Activated naive CD8-positive, alpha-beta T cell treated with anti-CD3 and anti-CD28 coated beads for 36 hours (primary cell): ENCODE measurements at regions not wholly inside any gene's neighbourhood (a gene's known extent, or its start where the extent isn't known, plus 50 kb on each side); places are given as distances from the start of the nearest gene placed in this dataset.

Source experiments
- DNase-seq: peaks from one replicate; pipeline ENCODE4 v3.0.0; 2021
- H3K27ac Mint-ChIP-seq: one replicate; pipeline ENCODE4 v1.8.0; 2022; ENCODE audit warnings: mild to moderate bottlenecking, moderate library complexity, mixed read lengths
- H3K27me3 Mint-ChIP-seq: one replicate; pipeline ENCODE4 v1.8.0; 2022; ENCODE audit warnings: mild to moderate bottlenecking, mixed read lengths
- H3K36me3 Mint-ChIP-seq: one replicate; pipeline ENCODE4 v1.8.0; 2021; ENCODE audit warnings: mild to moderate bottlenecking, mixed read lengths
- H3K4me1 Mint-ChIP-seq: one replicate; pipeline ENCODE4 v1.8.0; 2021; ENCODE audit warnings: mixed read lengths
- H3K4me3 Mint-ChIP-seq: one replicate; pipeline ENCODE4 v1.8.0; 2022; ENCODE audit warnings: mild to moderate bottlenecking, moderate library complexity, mixed read lengths
- H3K9me3 Mint-ChIP-seq: one replicate; pipeline ENCODE4 v1.8.0; 2022; ENCODE audit warnings: mixed read lengths

DNA sequence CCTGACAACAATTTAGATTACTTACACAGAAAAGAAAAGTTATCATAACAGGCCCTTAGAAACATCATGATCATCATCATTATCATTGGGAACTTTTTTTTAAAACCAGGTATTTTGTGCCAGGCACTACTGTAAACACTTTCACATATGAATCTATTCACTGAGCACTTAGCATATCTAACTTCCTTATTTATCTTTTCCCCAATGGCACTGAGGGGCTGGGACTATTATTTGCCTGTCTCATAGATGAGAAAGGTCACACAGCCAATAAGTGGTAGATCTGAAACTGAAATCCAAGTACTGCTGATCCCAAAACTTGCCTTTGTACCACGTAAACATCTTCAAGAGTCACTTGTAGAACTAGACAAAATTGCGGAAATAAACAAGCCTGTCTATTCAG is 184.2 kb upstream of the RBPJ start:
- no peaks in the 10 kb centered on the region for H3K27me3 Mint-ChIP-seq
- no peak overlapping the region for H3K27ac Mint-ChIP-seq

GRCh38 chr4:26137288-26137687 is 183.5 kb upstream of the RBPJ start:
- peaks cover 1% of the 10 kb centered on the region for H3K36me3 Mint-ChIP-seq
- H3K27me3 Mint-ChIP-seq = no peaks in the 10 kb centered on the region
- H3K9me3 Mint-ChIP-seq = no peaks in the 10 kb centered on the region
- H3K4me3 Mint-ChIP-seq = no peak overlapping the region
- DNase-seq = no peak
- H3K4me1 Mint-ChIP-seq = peaks cover 15% of the 10 kb centered on the region
- H3K27ac Mint-ChIP-seq = no peak overlapping the region

More for the DNA sequence above, 184.2 kb upstream of the RBPJ start:
- Mint-ChIP-seq H3K4me1 (peaks cover 21% of the 10 kb centered on the region), H3K9me3 (no peaks in the 10 kb centered on the region), H3K36me3 (peaks cover 1% of the 10 kb centered on the region), H3K4me3 (no peak overlapping the region)
- no peak for DNase-seq

- no peak for DNase-seq
- Mint-ChIP-seq H3K9me3 (no peaks in the 10 kb centered on the region), H3K4me1 (no peaks in the 10 kb centered on the region), H3K27me3 (no peaks in the 10 kb centered on the region), H3K27ac (no peak overlapping the region), H3K36me3 (no peaks in the 10 kb centered on the region), H3K4me3 (no peak overlapping the region)
Observed at GRCh38 chr4:26139310-26139924, 181.4 kb upstream of the RBPJ start.

GRCh38 chr4:26140150-26140898 is 180.5 kb upstream of the RBPJ start:
- Mint-ChIP-seq H3K36me3 (no peaks in the 10 kb centered on the region), H3K27me3 (peaks cover 9% of the 10 kb centered on the region), H3K9me3 (no peaks in the 10 kb centered on the region), H3K27ac (no peak overlapping the region), H3K4me1 (peaks cover 3% of the 10 kb centered on the region), H3K4me3 (no peak overlapping the region)
- no peak for DNase-seq

DNA sequence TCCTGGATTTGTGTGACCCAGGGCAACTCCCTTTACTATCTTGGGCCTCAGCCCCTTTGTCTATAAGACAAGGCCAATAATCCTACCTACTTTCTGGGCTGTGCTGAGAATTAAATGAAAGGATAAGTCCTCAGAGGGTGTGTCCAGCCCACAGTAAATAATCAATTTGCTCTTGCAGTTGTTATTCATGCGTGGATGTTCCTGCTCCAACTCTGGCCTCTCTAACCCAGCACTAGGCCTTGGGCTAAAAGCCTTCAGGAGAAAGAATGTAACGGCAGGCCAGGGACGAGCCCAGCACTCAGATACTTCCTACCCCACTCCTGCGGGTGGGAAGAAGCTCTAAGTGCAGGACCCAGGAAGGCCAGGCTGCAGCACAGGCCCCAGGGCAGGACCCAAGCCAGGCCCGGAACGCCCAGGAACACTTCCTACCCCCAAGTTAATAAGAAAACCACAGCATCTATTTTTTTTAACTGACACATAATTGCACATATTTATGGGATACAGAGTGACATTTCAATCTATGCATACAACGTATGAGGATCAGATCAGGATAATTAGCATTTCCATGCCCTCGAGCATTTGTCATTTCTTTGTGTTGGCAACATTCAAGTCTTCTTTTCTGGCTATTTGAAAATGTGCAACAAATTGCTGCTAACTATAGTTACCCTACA is 179.6 kb upstream of the RBPJ start:
- Mint-ChIP-seq H3K27ac (no peak overlapping the region), H3K36me3 (no peaks in the 10 kb centered on the region)

DNA sequence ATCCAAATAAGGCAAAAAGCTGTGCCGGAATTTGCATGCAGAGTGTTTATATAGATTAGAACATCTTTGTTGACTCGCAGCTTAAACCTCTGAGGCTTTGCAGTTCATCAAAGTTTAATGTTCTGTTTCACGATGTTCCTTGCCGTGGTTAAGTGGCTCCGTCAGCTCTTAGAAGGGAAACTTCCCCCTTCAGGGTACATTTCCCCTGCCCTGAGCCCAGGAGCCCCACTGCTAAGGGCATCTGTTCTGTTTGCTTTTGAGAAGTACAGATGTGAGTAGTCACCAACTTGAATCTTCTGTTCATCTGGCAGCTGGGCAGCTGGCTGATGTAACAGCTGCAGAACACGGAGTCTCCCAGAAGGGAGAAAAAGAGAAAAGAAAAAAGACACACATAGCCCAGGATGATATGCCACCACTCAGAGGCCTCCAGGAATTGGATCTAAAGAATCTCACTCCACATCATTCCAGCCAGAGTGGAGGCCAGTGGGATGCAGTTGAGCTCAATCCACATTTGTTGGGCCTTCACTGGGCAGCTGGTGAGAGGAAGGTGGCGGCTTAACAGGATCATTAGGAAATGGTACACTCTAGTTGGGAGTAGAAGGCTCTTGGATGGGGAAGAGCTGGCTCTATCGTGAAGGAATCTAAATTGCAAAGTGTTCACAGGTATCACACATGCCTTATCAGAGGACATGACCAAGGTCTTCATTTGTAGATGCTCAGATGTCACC is 178.7 kb upstream of the RBPJ start:
- Mint-ChIP-seq H3K4me1 (peaks cover 3% of the 10 kb centered on the region), H3K9me3 (no peaks in the 10 kb centered on the region), H3K27ac (no peak overlapping the region), H3K27me3 (peaks cover 14% of the 10 kb centered on the region), H3K4me3 (no peak overlapping the region), H3K36me3 (no peaks in the 10 kb centered on the region)
- no peak for DNase-seq

More for the DNA sequence above, 179.6 kb upstream of the RBPJ start:
- H3K27me3 Mint-ChIP-seq = peaks cover 14% of the 10 kb centered on the region
- no peak for DNase-seq
- H3K9me3 Mint-ChIP-seq = no peaks in the 10 kb centered on the region
- H3K4me3 Mint-ChIP-seq = no peak overlapping the region
- H3K4me1 Mint-ChIP-seq = peaks cover 3% of the 10 kb centered on the region

GRCh38 chr4:26144526-26145155 is 176.2 kb upstream of the RBPJ start:
- no peak overlapping the region for H3K27ac Mint-ChIP-seq
- no peak overlapping the region for H3K4me3 Mint-ChIP-seq
- DNase-seq = no peak
- H3K4me1 Mint-ChIP-seq = peaks cover 9% of the 10 kb centered on the region
- H3K27me3 Mint-ChIP-seq = peaks cover 20% of the 10 kb centered on the region
- no peaks in the 10 kb centered on the region for H3K36me3 Mint-ChIP-seq
- no peaks in the 10 kb centered on the region for H3K9me3 Mint-ChIP-seq

GRCh38 chr4:26145212-26145611 is 175.6 kb upstream of the RBPJ start:
- H3K4me1 Mint-ChIP-seq = peaks cover 9% of the 10 kb centered on the region
- H3K4me3 Mint-ChIP-seq = no peak overlapping the region
- peaks cover 1% of the 10 kb centered on the region for H3K9me3 Mint-ChIP-seq
- no peak overlapping the region for H3K27ac Mint-ChIP-seq
- H3K27me3 Mint-ChIP-seq = peaks cover 20% of the 10 kb centered on the region
- no peak for DNase-seq
- no peaks in the 10 kb centered on the region for H3K36me3 Mint-ChIP-seq

- H3K4me3 Mint-ChIP-seq = no peak overlapping the region
- no peaks in the 10 kb centered on the region for H3K36me3 Mint-ChIP-seq
- peaks cover 1% of the 10 kb centered on the region for H3K9me3 Mint-ChIP-seq
- DNase-seq = no peak
- H3K27me3 Mint-ChIP-seq = peaks cover 20% of the 10 kb centered on the region
- H3K27ac Mint-ChIP-seq = no peak overlapping the region
- peaks cover 12% of the 10 kb centered on the region for H3K4me1 Mint-ChIP-seq
Observed at GRCh38 chr4:26148927-26149326, 171.9 kb upstream of the RBPJ start.

DNA sequence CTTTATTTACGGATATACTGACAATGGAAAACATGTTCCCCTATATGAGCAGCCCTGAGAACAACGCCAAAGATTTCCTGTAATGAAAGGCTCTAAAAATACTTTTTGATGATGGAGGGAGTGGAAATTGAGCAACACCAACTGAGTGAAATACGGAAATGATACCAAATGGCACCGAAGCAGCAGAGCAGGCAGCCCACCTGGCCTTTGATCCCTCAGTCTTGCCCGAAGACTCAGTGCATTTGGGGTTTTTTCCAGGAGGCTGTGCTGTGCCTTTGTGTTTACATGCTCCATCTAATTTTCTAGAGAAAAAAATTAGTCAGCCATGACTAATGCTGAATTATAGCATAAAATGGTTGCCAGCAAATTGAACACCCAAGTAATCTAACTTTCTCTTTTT is 169.9 kb upstream of the RBPJ start:
- H3K36me3 Mint-ChIP-seq = no peaks in the 10 kb centered on the region
- DNase-seq = no peak
- no peak overlapping the region for H3K27ac Mint-ChIP-seq
- peaks cover 1% of the 10 kb centered on the region for H3K9me3 Mint-ChIP-seq
- H3K4me1 Mint-ChIP-seq = peaks cover 9% of the 10 kb centered on the region
- H3K27me3 Mint-ChIP-seq = peaks cover 10% of the 10 kb centered on the region
- no peak overlapping the region for H3K4me3 Mint-ChIP-seq

DNA sequence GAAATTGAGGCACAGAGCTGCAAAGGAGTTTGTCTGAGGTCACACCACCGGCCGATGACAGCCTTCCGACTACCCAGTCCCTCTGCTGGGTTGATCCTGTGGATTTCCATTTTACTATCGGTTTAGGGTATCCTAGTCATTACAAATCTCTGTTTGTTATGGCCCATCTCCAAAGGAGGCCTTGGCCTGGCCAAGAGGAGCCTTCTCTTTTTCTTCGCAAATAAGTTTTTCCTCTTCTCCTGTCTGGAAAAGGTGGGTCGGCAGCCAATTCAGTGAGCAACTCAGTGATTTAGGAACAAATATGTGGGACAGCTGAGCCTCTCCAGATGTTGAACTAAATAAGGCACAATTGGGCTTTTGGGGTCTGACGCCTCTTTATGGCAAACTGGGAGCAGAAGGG is 169.2 kb upstream of the RBPJ start:
- H3K27ac Mint-ChIP-seq = no peak overlapping the region
- H3K9me3 Mint-ChIP-seq = peaks cover 1% of the 10 kb centered on the region
- H3K4me1 Mint-ChIP-seq = peaks cover 9% of the 10 kb centered on the region

DNA sequence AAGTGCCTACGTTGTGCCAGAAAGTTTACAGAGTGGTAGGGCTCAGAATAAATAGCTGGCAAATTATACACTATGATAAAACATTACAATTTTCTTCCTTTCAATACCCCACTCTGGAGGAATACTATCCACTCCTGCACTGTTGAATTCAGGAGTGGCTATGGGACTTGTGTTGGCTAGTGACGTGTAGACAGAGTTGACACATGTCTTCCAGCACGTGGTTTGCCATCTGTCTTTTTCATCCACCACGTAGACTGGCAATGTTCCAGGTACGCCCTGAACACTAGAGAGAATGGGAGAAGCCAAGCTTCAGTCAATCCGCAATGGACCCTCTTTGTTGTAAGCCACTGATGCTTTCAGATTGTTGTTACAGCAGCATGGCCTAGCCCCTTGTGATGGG is 168.8 kb upstream of the RBPJ start:
- no peak for DNase-seq
- Mint-ChIP-seq H3K4me3 (no peak overlapping the region), H3K27me3 (peaks cover 10% of the 10 kb centered on the region), H3K4me1 (peaks cover 9% of the 10 kb centered on the region), H3K9me3 (peaks cover 1% of the 10 kb centered on the region), H3K27ac (no peak overlapping the region), H3K36me3 (no peaks in the 10 kb centered on the region)

More for the DNA sequence above, 169.2 kb upstream of the RBPJ start:
- H3K36me3 Mint-ChIP-seq = no peaks in the 10 kb centered on the region
- peaks cover 10% of the 10 kb centered on the region for H3K27me3 Mint-ChIP-seq
- no peak overlapping the region for H3K4me3 Mint-ChIP-seq
- no peak for DNase-seq

DNA sequence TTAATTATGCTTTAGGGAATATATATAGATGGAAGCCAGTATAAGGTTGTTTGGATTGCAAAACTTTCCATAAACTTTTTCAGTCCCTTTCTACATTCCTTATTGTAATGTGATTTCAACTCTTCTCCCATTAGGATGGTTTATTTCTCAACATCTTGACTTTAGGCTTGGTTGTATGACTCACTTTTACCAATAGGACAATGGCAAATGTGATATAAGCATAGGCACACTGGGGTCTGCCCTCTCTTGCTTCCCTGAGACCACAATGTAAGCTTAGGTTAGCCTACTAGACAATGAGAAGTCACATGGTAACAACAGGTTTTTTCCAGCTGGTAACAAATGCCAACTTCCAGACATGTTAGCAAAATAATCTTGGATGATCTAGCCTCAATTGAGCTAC is 163.3 kb upstream of the RBPJ start:
- peaks cover 15% of the 10 kb centered on the region for H3K9me3 Mint-ChIP-seq
- peaks cover 6% of the 10 kb centered on the region for H3K36me3 Mint-ChIP-seq
- no peak overlapping the region for H3K4me3 Mint-ChIP-seq
- no peak for DNase-seq
- H3K27ac Mint-ChIP-seq = no peak overlapping the region
- peaks cover 7% of the 10 kb centered on the region for H3K27me3 Mint-ChIP-seq
- peaks cover 10% of the 10 kb centered on the region for H3K4me1 Mint-ChIP-seq

- no peak for DNase-seq
- Mint-ChIP-seq H3K4me3 (no peak overlapping the region), H3K4me1 (peaks cover 8% of the 10 kb centered on the region), H3K27me3 (peaks cover 3% of the 10 kb centered on the region), H3K9me3 (peaks cover 15% of the 10 kb centered on the region), H3K27ac (no peak overlapping the region), H3K36me3 (peaks cover 6% of the 10 kb centered on the region)
Observed at GRCh38 chr4:26160591-26160990, 160.2 kb upstream of the RBPJ start.
